ENCODE measurements at regions not wholly inside any gene's neighbourhood (a gene's known extent, or its start where the extent isn't known, plus 50 kb on each side); places are given as distances from the start of the nearest gene placed in this dataset.
"Not testable (repeated sequence)": the region's sequence is repeated elsewhere in the genome, so short reads cannot be mapped to it uniquely, and the experiment has no call there.

GRCh38 chr4:179626687-179627086, 2184.4 kb upstream of the AGA start:
- DNase-seq, result no peak

- no peak for DNase-seq
Observed at GRCh38 chr4:179631321-179631720, 2189.1 kb upstream of the AGA start.

DNA sequence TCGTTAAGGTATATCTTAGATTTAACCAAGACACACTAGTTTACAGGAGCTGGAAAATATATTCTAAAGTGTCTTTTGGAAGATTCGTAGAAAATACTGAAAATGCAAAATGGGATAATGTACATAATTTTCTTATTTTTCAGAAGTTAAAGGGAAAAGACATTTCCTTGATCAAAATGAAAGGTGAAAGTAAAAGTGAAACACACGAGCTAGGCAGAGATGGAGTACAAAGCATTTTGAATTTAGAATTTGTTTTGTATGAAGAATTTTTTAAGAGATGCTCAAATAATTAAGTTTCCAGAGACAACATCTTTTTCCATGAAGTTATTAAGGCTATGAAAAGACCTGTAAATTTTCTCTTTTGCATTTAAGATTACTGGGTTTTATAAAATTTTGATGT, 2192.6 kb upstream of the AGA start:
- no peak for DNase-seq

- DNase-seq, result no peak
Observed at GRCh38 chr4:179662522-179662921, 2220.3 kb upstream of the AGA start.

- no peak for DNase-seq
Observed at GRCh38 chr4:179663641-179664429, 2221.6 kb upstream of the AGA start.

DNA sequence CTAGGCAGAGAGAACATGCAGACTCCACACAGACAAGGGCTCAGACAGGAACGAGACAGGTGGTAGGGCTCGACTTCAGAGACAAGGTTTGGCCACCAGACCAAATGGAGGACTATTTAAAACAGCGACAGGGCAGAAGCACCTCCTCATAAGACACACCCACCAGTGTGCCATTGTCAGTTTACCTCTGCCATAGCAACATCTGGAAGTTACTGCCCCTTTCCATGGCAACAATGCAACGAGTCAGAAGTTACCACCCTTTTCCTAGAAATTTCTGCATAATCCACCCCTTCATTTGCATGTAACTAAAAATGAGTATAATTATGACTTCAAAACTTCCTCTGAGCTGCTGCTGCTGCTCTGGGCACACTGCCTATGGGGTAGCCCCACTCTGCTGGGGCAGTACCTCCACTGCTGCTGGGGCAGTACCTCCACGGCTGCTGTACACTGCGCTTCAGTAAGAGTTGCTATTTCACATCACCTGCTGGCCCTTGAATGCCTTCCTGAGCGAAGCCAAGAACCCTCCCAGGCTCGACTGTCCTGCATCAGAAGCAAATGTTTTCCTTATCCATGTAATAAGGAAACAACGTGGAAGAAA, 2222.3 kb upstream of the AGA start:
- DNase-seq, result no peak

- DNase-seq, result no peak
Observed at GRCh38 chr4:179666226-179666625, 2224.0 kb upstream of the AGA start.

- DNase-seq, result no peak
Observed at GRCh38 chr4:179671609-179672008, 2229.4 kb upstream of the AGA start.

DNA sequence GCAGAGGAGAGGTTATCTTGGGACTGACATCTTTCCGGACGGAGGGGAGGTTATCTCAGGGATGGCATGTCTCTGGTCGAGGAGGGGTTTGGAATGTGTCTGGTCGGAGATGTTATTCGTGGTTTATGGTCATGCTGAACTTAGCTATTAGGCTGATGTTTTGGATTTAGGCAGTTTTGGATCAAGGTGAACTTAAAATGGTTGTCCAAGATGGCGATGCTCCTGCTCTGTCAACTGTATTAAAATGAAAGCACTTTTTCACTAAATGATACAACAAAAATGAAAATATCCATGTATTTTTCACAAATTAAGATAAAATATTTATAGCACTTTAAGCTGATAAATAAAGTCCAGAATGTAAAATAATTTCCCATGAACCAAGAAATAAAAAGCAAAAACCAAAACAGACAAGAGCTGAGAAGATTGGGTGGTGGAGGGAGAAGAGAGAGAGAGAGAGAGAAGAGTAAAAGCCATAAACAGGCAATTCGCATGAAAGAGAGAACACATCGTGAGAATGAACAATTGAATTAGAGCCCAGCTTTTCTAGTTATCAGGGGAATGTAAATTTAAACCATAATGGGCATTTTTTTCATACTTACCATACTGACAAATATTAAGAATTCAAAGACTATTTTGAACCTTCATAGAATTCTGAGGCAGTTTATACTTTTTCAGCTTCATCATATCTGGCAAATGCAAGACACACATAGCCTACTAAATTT, 2236.0 kb upstream of the AGA start:
- DNase-seq, result no peak

DNA sequence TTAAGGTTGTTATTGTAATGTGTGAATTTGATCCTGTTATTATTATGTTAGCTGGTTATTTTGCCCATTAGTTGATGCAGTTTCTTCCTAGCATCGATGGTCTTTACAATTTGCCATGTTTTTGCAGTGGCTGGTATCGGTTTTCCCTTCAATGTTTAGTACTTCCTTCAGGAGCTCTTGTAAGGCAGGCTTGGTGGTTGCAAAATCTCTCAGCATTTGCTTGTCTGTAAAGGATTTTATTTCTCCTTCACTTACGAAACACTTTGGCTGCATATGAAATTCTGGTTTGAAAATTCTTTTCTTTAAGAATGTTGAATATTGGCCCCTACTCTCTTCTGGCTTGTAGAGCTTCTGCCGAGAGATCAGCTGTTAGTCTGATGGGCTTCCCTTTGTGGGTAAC, 2241.4 kb upstream of the AGA start:
- not testable (repeated sequence) for DNase-seq

GRCh38 chr4:179692222-179692621, 2250.0 kb upstream of the AGA start:
- no peak for DNase-seq

- DNase-seq, result no peak
Observed at GRCh38 chr4:179695175-179695574, 2252.9 kb upstream of the AGA start.

- DNase-seq, result no peak
Observed at GRCh38 chr4:179698321-179698720, 2256.1 kb upstream of the AGA start.

DNA sequence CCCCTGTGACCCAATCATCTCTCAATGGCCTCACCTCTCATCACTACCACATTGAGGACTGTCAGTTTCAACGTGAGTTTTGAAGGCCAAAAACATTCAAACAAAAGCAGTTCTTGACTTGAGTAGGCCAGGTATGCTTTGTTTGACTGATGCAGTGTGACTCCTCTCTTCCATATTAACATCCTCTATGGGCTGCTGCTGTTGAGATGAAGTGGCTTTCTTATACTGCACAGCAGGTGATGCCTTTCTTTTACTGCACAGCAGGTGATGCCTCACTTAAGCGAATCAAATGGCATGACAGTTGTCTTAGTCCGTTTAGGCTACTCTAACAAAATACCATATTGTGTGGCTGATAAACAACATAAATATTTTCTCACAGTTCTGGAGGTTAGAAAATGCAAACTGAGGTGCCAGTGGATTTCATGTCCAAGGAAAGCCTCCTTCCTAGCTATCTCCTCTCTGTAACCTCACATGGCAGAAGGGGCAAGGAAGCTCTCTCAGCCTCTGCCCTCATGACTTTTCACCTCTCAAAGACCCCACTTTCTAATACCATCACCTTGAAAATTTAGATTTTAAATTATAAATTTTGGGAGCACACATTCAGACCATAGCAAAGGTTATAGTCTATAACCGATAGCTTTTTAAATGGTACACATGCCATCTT, 2267.9 kb upstream of the AGA start:
- DNase-seq, result no peak

GRCh38 chr4:179719766-179720450, 2277.7 kb upstream of the AGA start:
- no peak for DNase-seq

DNA sequence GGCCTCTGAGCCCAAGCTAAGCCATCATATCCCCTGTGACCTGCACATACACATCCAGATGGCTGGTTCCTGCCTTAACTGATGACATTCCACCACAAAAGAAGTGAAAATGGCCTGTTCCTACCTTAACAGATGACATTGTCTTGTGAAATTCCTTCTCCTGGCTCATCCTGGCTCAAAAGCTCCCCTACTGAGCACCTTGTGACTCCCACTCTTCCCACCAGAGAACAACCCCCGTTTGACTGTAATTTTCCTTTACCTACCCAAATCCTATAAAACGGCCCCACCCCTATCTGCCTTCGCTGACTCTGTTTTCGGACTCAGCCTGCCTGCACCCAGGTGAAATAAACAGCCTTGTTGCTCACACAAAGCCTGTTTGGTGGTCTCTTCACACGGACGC, 2284.3 kb upstream of the AGA start:
- not testable (repeated sequence) for DNase-seq

DNA sequence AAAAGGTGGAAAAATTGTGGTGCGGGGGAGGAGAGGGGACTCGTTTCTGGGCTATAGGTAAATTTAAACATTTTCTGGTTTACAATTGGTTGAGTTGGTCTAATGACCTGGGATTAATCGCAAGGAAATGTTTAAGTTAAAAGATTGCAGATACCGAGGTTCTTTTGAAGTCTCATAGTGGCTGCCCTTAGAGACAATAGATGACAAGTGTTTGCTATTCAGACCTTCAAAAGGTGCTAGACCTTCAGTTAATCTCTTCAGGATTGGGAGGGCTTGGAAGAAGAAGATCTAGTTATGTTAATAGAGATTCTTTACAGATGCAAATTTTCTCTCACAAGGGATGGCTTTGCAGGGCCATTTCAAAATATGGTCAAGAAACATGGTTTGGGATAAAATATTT, 2286.1 kb upstream of the AGA start:
- DNase-seq, result no peak

DNA sequence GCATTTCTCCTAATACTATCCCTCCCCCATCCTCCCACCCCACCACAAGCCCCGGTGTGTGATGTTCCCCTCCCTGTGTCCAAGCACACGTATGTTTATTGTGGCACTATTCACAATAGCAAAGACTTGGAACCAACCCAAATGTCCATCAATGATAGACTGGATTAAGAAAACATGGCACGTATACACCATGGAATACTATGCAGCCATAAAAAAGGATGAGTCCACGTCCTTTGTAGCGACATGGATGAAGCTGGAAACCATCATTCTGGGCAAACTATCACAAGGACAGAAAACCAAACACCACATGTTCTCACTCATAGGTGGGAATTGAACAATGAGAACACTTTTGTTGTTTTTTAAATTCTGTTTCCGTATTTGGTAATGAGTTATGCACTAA, 2294.6 kb upstream of the AGA start:
- not testable (repeated sequence) for DNase-seq

DNA sequence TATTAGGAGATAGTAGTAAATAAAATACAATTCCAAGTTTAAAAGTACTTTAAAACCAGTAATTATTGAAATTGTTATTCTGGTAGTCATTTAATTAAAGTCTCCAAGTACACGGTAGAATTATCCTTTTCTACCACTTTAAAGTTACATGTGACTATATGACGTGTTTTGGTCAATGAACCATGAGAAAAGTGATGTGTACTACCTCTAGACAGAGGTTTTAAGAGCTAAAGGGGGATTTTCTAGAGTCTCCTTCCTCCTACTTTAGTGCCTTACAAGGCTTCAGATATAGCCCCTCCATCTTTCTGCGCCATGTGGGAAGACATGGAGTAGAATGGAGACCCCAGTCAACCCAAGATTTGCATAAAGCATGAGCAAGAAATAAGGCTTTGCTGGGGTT, 2296.6 kb upstream of the AGA start:
- no peak for DNase-seq

GRCh38 chr4:179747218-179747910, 2305.1 kb upstream of the AGA start:
- no peak for DNase-seq

DNA sequence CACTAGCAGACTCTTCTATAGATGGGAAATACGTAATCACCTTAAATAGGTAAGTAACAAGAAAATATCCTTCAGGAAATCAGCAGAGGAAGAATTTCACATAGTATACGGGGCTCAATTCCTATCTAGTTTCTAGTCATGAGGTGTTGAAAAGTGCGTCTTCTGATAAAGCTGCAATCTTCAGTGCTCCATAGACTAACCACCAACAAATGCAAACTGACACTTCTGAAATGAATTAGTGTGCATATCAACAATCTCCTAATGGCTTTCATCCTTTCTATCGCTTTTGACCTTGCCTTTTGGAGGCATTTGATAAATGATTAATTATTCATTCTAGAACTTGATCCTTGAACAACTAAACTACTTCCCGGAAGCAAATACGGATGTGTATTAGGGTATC, 2306.6 kb upstream of the AGA start:
- DNase-seq, result no peak

DNA sequence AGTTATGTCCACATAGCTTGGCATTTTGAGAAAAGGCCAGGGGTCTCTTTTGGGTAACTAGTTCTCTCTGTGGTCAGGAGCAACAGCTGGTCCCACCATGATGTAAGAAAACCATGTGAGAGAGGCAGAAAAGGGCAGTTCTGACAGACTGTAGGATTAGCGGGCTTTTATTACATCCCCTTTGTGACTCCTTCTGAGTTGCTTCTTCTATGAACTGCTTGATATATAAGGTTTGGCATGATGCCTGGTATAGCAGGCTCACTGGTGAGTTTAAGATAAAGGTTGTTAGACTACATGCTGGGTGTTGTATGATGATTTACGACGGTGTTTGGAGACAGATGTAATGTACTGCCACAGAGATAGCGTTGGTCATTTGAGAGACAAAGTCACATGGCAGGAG, 2308.1 kb upstream of the AGA start:
- no peak for DNase-seq

Measured in activated T-cell treated with anti-CD3 and anti-CD28 coated beads for 4 hours (primary cell).